Activated CD4-positive, alpha-beta T cell treated with anti-CD3 and anti-CD28 coated beads for 1 hour (primary cell): ENCODE measurements at regions not wholly inside any gene's neighbourhood (a gene's known extent, or its start where the extent isn't known, plus 50 kb on each side); places are given as distances from the start of the nearest gene placed in this dataset.
"Not testable (repeated sequence)": the region's sequence is repeated elsewhere in the genome, so short reads cannot be mapped to it uniquely, and the experiment has no call there.

Experiments used
- DNase-seq: peaks from one replicate; pipeline ENCODE4 v3.0.0-alpha.2; 2020

DNA sequence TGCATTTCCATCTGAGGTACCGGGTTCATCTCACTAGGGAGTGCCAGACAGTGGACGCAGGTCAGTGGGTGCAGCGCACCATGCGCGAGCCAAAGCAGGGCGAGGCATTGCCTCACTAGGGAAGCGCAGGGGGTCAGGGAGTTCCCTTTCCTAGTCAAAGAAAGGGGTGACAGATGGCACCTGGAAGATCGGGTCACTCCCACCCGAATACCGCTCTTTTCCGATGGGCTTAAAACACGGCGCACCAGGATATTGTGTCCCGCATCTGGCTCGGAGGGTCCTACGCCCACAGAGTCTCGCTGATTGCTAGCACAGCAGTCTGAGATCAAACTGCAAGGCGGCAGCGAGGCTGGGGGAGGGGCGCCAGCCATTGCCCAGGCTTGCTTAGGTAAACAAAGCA, 1157.1 kb downstream of the NAALADL2 start:
- not testable (repeated sequence) for DNase-seq

DNA sequence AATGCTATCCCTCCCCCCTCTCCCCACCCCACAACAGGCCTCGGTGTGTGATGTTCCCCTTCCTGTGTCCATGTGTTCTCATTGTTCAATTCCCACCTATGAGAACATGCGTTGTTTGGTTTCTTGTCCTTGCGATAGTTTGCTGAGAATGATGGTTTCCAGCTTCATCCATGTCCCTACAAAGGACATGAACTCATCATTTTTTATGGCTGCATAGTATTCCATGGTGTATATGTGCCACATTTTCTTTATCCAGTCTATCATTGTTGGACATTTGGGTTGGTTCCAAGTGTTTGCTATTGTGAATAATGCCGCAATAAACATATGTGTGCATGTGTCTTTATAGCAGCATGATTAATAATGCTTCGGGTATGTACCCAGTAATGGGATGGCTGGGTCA, 1156.1 kb downstream of the NAALADL2 start:
- DNase-seq, result not testable (repeated sequence)

DNA sequence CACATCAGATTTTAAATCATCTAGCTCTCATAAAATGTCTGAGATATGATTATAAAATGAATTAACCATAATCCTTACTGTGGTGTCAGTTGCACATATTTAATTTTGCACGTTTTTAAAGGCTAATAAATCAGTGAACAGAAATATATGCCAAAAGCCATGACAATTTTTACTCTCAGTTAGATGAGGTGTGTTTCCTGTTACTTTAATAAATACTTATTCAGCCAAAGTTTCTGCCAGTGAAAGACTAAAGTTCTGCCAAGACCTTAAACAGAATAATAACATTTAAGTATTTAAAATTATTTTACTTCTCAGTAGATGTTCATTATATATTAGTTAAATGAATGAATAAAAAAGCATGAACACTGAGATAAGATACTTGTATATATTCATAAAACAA, 1150.1 kb downstream of the NAALADL2 start:
- DNase-seq, result no peak

DNA sequence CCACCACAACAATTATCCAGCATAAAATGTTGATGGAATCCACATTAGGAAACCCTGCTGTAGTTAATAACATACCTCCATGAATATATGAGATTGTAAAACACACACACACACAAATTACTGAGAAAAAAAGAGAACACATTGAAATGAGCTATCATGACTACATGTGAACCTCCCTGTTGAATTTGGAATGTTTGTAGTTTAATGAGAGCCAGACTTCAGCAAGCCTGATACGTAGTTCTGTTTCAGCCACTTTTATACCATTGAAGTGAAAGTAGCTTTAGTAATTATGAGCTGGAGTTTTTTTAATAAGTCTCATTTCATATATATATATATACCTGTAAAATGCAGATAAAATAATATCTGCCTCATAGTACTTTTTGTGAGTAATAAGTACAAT, 1146.4 kb downstream of the NAALADL2 start:
- no peak for DNase-seq

DNA sequence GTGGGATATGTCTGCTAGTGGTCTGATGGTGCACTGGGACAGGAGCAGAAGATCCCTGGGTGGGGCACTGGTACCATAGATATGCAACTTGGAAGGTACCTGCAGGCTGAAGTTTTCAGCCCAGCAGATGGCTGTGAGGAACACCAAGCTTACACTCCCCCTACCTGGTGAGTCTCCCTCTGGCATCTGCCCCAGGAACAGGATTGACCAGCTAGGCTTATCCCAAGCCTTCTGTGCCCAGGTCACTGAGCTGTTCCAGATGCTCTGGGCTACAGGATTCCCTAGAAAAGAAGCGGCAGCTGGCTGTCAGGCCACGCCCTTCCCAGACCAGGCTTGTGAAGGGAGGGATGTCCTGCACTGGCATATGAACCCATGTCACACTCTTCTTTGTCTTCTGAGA, 1130.0 kb downstream of the NAALADL2 start:
- DNase-seq, result no peak

DNA sequence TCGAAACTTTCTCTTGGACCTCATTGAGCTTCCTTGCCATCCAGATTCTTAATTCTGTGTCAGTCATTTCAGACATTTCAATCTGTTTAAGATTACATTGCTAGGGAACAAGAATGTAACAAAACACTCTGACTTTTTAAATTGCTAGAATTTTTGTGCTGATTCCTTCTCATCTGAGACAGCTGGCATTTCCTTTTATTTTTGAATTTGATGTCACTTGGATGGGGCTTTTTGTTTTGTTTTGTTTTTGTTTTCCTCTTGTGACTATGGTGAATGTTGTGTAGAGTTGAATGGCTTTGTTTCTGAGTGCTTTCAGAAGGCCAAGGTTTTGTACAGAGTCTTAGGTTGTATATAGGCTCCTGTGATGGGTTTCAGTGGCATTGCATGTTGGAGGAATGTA, 1129.3 kb downstream of the NAALADL2 start:
- DNase-seq, result no peak

DNA sequence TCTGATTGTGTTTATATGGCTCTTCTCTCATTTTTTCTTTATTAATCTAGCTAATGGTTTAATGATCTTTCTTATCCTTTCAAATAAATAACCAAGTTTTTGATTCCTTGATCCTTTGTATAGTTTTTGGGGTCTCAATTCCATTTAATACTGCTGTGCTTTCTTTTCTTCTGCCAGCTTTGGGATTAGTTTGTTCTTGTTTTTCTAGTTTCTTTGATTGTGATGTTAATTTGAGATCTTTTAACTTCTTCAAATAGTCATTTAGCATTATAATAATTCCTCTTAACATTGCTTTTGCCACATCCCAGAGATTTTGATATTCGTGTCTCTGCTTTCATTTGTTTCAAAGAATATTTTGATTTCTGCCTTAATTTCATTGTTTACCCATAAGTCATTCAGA, 1126.6 kb downstream of the NAALADL2 start:
- DNase-seq, result no peak

DNA sequence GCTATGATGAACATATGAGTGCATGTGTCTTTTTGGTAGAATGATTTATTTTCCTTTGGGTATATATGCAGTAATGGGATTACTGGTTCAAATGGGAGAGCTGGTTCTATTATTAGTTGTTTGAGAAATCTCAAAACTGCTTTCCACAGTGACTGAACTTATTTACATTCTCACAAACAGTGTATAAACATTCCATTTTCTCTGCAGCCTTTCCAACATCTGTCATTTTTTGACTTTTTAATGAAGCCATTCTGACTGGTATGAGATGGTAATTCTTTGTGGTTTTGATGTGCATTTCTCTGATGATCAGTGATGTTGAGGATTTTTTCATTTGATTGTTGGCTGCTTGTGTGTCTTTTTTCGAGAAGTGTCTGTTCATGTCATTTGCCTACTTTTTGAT, 1124.2 kb downstream of the NAALADL2 start:
- DNase-seq, result no peak

DNA sequence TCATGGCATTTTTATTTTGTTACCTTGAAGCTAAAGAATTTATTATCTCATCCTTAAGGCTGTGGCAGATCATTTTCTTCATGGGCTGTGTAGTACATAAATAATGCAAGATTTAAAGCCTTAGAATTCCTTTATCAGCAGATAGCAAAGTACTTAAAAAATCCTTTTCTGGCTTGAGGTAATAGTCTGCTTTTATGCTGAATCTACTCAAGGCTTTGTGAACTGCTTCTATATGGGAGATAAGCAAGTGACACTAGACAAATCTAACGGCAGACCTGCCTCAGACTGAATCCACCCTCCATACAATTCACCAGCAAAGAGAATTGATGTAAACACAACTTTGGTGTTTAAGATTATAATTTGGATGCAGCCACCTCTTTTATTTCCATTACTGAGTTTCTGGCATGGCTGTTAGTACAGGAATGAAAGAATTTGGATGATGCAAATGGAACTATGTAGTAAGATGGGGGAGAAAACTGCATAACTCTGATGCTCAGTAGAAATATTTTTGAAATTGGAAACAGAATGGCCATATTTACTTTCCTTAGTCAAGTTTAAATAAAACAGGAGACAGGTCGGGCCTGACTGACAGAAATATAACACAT, 1121.5 kb downstream of the NAALADL2 start:
- DNase-seq, result no peak

DNA sequence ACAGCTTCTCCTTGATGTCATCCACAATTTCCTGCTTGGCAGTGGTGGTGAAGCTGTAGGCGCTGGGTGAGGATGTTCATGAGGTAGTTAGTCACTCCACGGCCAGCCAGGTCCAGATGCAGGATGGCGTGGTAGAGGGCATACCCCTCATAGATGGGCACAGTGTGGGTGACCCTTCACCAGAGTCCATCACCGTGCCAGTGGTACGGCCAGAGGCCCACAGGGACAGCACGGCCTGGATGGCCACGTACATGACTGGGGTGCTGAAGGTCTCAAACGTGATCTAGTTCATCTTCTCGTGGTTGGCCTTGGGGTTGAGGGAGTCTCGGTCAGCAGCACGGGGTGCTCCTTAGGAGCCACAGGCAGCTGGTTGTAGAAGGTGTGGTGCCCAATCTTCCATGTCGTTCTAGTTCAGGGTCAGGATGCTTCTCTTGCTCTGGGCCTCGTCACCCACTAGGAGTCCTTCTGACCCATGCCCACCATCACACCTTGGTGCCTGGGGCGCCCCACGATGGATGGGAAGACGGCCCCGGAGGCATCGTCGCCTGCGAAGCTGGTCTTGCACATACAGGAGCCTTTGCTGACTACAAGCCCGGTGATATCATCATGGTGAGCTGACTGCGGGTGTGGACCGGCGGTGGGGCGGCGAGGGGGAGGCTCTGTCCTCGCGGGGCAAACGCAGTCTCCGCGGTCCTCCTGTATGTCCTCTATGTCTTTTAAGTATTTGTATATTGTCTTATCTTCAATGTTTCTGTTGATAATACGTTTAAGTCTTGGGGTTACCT, 1119.0 kb downstream of the NAALADL2 start:
- DNase-seq, result no peak

DNA sequence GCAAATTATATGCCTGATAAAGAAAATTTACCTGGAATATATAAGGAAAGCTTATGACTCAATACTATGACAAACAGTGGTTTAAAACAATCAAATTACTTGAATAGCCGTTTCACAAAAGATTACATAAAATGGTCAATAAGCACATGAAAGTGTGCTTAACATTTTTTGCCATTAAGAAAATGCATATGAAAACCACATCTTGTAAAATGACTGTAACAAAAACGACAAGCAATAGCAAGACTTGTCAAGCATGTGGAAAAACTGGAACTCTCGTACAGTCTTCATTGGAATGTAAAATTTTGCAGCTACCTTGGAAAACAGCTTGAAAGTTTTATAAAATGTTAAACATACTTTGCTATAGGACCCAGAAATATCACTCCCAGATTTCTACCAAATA, 1110.3 kb downstream of the NAALADL2 start:
- no peak for DNase-seq

DNA sequence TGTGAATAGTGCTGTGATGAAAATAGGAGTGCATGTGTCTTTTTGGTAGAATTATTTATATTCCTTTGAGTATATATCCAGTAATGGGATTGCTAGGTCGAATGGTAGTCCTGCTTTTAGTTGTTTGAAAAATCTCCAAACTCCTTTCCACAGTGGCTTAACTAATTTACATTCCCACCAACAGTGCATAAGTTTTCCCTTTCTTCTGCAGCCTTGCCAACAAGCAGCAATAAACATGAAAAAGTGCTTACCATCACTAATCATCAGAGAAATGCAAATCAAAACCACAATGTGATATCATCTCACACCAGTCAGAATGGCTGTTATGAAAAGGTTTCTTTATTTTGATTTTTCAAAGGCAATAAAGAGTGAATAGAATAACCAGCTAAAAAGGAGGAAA, 1105.9 kb downstream of the NAALADL2 start:
- DNase-seq, result no peak

DNA sequence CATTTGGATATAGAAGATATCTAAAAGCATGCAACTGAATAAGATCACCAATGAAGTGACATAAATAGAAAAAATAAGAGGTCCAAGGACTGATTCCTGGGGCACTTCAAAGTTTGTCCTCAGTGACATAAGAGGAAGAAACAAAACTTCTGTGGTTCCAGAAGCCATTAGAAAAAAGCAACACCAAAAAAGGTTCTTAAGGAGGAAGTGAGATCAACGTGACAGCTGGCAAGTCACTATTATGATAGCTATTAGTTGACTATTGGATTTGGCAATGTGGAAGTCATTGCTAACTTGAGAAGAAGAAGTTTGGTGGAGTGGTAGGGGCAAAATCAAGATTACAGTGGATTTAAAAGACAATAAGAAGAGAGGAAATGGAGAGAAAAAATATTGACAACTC, 1098.3 kb downstream of the NAALADL2 start:
- no peak for DNase-seq

DNA sequence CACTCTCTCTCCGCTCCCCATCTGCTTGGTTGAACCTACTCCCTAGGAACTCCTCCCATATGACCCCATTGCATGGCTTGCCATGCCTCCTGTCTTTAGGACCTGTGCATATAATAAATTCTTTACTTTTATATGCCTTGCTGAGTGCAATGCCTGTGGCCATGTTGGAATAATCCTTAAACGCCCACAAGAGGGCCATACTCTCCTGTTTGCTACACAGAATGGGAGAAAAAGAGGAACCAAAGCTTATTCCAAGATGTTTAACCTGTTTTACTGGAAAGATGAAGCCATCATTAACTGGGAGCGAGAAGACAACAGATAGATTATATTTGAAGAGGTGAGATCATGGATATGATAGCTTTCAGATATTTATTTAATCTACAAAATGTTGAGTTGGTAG, 1097.8 kb downstream of the NAALADL2 start:
- DNase-seq, result no peak

DNA sequence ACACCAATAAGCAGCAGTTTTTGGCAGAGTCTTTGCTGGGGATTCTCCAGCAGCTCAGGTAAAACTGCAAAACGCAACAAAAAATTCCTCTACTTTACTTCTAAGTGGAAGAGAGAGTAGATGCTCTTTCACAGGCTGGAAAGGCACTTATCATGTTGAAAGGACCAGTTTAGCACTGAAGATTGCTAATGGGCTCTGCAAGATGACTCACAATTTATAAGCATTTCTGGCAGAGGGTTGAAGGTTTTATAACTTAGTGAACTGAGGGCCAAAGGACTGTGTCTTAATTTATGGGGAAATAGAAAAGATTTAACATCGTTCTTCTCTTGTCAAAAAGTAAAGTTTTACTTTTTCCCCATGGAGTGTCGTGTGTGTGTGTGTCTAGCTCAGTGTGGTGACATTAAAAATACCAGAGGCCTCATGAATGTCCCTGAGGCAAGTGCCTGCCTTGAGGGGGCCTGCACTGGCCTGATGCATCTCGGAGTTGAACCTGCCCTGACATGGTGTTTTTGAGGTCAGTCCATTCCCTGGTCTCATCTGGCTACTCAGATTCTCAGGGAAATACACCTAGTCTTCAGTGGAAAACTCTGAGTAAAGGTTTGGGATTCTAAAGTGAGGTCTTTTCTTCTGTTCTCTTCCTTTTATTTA, 1092.0 kb downstream of the NAALADL2 start:
- no peak for DNase-seq

DNA sequence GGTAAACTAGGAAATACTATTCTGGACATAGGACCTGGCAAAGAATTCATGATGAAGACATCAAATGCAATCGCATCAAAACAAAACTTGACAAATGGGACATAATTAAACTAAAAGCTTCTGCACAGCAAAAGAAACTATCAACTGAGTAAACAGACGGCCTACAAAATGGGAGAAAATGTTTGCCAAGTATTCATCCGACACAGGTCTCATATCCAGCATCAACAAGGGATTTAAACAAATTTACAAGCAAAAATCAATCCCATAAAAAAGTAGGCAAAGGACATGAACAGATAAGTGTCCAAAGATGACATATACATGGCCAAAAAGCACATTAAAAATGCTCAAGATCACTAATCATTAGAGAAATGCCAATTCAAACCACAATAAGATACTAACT, 1088.9 kb downstream of the NAALADL2 start:
- DNase-seq, result no peak

DNA sequence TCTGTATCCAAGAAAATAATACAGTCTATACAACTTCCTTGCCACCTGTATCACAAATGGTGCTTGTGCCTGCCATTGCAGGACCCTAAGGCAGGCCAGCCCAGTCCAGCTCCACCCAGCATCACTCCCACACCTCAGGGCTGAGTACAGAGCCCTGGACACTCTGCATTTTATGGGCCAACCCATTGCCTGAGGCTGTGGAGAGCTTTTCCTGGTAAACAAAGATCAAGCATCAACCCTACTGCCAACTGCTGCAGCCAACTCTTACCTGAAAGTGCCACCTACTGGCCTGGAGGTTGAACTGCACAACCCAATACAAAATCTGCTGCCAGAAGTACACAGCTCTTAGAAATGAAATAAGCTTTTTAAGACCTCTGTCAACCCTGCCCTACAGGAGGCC, 1082.2 kb downstream of the NAALADL2 start:
- no peak for DNase-seq

DNA sequence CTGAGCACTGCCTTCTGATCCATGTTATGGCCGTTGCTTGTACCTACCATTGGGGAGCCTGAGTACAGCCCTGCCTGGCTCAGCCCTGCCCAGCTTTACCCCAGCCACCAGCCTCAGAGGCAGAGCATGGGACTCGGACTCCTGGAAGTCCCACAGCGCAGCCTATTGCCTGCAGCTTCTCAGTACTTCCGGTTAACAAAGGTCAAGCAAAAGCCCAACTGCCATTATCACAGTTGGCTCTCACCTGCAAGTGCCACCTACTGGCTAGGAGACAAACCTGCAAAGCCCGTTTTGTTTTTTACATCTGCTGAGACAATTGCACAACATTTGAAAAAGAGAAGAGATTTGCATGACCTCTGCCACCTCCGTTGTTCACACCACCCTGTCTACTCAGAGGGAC, 1081.7 kb downstream of the NAALADL2 start:
- no peak for DNase-seq

DNA sequence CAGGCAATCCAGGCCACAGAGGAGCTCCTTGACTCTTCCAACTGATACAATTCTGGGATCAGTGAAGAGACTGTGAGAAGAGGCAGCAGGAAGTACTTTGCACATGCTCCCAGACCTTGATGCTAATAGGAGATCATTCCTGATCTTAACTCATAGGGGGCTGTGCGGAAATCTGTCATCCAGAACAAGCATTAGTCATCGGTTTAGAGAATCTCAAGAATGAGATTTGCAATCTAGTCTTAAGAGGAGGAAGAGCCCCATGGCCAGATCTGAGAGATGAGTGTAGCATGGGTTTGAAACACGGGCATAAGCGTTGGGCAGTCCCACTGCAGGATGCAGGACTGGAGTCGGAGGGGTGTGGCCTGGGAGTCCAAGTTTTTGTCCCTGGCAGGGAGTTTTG, 1081.1 kb downstream of the NAALADL2 start:
- no peak for DNase-seq

DNA sequence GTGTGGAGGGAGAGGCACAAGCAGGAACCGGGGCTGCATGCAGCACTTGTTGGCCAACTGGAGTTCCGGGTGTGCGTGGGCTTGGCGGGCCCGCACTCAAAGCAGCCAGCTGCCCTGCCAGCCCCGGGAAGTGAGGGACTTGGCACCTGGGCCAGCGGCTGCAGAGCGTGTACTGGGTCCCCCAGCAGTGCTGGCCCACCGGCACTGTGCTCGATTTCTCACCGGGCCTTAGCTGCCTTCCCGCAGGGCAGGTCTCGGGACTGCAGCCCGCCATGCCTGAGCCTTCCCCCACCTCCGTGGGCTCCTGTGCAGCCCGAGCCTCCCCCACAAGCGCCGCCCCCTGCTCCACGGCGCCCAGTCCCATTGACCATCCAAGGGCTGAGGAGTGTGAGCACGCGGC, 1078.2 kb downstream of the NAALADL2 start:
- not testable (repeated sequence) for DNase-seq

DNA sequence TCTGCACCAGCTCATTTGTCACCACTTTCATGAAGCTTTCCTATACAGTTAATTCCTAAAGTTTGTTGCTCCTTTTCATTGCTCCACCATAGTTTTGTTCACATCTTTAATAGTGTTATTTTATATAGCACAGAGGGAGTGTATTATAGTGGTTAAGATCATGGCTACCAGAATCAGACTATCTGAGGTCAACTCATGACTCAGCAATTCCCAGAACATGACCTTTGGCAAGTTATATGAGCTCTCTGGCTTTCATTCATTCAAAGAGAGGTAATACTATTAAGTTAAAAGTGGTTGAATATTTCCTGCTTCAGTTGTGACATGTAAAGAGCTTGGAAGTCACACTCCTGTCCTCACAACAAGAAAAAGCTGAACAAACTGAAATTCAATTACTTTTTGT, 1073.5 kb downstream of the NAALADL2 start:
- no peak for DNase-seq

DNA sequence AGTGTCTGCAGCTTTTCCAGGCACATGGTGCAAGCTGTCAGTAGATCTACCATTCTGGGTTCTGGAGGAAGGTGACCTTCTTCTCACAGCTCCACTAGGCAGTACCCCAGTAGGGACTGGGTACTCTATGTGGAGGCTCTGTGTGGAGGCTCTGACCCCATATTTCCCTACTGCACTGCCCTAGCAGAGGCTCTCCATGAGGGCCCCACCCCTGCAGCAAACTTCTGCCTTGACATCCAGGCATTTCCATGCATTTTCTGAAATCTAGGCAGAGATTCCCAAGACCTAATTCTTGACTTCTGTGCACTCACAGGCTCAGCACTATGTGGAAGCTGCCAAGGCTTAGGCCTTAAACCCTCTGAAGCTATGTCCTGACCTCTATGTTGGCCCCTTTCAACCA, 1060.0 kb downstream of the NAALADL2 start:
- DNase-seq, result no peak

DNA sequence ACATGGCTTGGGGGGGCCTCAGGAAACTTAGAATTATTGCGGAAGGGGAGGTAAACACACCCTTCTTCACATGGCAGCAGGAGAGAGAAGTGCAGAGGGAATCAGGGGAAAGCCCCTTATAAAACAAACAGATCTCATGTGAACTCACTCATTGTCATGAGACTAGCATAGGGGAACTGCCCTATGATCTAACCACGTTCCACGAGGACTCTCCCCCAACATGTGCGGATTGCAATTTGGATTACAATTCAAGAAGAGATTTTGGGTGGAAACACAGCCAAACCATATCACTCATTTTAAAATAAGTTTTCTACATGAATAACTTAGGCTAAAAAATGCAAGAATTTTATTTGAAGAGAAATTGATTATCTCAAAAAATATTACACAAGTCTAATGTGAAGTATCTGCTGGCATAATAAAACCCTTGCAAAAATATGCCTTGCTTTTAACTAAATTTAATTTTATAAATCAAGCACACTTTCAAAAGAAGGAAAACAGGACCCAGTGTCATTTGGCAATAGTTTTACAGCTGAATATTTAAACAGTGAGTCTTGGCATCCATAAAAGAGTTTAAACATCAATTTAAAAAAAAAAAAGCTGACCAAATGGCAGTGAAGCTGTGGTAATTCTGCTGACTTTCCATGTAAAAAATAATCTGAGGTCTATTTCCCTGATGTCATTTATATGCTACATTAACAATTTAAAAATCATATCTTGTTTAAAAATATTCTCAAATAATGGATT, 1057.2 kb downstream of the NAALADL2 start:
- no peak for DNase-seq

DNA sequence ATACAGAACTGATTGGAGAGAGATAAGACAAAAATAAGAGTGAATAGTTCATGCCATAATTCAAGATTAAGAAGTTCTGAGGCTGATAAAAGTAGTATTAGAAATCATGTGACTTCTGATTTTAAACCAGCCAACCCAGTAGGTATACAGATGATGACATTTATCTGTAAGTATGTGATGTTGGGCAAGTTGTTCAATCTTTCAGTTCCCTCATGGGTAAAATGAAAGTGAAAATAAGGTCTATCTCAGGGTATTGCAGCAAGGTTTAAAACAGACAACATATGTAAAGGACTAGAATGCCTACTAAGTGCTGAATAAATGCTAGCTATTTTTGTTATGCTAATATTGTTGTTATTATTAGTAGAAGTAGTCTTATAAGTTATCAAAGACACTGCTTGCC, 1055.7 kb downstream of the NAALADL2 start:
- DNase-seq, result no peak
